Fibroblast of villous mesenchyme (primary cell): ENCODE measurements at regions not wholly inside any gene's neighbourhood (a gene's known extent, or its start where the extent isn't known, plus 50 kb on each side); places are given as distances from the start of the nearest gene placed in this dataset.

Experiments
- DNase-seq: peaks from one replicate; pipeline ENCODE4 v3.0.0-alpha.2; 2010; ENCODE audit warnings: low read depth
- H3K4me3 ChIP-seq: 2 replicates; pipeline ENCODE4 v1.5.1; 2011; ENCODE audit warnings: low read depth, mild to moderate bottlenecking, low read length
- TF ChIP-seq, protein P1 (sequence below): IDR thresholded peaks from 2 replicates; pipeline ENCODE4 v1.5.1; 2012; ENCODE audit warnings: low read depth, mild to moderate bottlenecking, low read length; ENCODE audit not compliant: insufficient read depth

DNA sequence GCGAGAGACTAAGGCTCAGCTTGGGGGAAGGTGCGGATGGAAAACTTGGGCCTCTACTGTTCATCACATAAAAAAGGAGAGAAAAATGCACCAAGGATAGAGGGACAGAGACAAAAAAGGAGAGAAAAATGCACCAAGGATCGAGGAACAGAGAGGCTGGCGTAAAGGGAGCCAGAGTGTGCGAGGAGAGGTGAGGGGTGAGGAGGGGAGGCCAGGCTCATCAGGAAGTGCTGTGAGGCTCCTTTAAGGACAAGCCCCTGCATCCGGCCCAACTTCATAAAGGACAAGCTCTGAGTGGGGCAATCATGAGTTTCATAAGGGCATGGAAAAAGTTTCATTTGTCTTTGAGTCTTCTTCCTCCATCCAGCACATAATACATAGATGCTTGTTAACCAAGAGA is 117.2 kb upstream of the NXT1 start:
- TF ChIP-seq, protein P1, sequence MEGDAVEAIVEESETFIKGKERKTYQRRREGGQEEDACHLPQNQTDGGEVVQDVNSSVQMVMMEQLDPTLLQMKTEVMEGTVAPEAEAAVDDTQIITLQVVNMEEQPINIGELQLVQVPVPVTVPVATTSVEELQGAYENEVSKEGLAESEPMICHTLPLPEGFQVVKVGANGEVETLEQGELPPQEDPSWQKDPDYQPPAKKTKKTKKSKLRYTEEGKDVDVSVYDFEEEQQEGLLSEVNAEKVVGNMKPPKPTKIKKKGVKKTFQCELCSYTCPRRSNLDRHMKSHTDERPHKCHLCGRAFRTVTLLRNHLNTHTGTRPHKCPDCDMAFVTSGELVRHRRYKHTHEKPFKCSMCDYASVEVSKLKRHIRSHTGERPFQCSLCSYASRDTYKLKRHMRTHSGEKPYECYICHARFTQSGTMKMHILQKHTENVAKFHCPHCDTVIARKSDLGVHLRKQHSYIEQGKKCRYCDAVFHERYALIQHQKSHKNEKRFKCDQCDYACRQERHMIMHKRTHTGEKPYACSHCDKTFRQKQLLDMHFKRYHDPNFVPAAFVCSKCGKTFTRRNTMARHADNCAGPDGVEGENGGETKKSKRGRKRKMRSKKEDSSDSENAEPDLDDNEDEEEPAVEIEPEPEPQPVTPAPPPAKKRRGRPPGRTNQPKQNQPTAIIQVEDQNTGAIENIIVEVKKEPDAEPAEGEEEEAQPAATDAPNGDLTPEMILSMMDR, result no peak
- no peak for DNase-seq
- H3K4me3 ChIP-seq, result no peak overlapping the region

- no peak for DNase-seq
- H3K4me3 ChIP-seq, result no peak overlapping the region
- TF ChIP-seq, protein P1, result no peak
Observed at GRCh38 chr20:23232679-23233308, 117.8 kb upstream of the NXT1 start.

GRCh38 chr20:23232219-23232581 is 118.4 kb upstream of the NXT1 start:
- H3K4me3 ChIP-seq, result no peak overlapping the region
- TF ChIP-seq, protein P1, result no peak
- no peak for DNase-seq

DNA sequence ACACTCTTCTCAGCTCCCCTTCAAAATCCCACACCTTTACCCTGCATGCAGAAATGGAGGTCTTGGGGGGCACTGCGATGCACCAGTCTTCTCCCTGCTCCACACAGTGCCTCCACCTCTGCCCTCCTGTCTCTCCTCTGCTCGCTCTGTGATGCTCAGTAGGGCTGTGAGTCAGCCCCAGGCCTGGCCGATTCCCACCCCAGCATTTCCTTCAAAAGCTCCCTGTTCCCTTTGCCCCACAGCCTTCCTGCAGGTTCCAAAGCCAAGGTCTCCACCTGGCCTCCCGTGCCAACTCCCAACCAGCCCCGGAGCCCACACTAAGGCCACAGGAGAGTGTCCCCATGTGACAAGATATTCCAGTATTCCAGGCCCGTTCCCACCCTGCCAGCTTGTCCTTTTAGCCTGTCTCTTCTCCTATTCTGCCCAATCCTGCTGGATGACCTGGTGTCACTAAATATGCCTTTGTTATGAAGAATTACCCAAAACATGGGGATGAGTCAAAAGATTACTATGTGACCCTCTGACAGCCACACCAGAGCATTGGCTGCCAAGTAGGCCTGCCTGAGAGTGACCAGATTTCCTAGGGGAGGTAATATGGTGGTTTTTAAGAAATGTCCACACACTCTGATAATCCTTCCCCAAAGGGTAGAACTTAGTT is 118.9 kb upstream of the NXT1 start:
- TF ChIP-seq, protein P1, result no peak
- no peak overlapping the region for H3K4me3 ChIP-seq
- DNase-seq, result peak; percentile 62

DNA sequence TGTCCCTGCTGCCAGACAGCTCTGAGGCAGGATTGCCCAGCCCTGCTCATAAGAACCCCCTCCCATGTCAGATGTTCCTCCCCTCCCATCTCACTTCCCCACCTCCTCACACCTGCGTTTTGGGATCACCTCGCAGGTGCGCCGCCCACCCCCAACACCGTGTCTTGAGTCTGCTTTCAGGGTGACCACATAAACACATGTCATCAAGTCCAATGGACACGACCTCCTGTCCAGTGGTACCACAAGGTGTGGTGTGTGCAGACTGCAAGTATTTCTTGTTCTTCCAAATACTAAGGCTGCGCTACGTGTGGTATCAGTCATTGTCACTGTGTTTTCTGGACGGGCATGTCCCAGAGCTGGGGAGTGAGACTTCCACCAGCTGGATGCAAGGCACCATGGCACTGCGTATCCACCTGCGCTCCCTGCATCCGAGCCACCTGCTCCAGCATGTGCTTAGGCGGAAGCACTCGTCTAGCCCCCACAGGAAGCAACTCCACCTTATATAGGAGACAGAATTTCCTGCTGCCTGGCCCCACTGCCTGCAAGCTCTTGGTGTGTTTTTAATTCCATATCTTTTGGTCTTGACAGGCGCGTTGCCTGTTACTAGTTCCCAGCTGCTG is 119.7 kb upstream of the NXT1 start:
- TF ChIP-seq, protein P1, result no peak
- no peak for DNase-seq
- H3K4me3 ChIP-seq, result no peak overlapping the region

- TF ChIP-seq, protein P1, result no peak
- DNase-seq, result no peak
- H3K4me3 ChIP-seq, result no peak overlapping the region
Observed at GRCh38 chr20:23229989-23230388, 120.6 kb upstream of the NXT1 start.
